B cell (primary cell): ENCODE measurements at regions not wholly inside any gene's neighbourhood (a gene's known extent, or its start where the extent isn't known, plus 50 kb on each side); places are given as distances from the start of the nearest gene placed in this dataset.

Experiments used
- ATAC-seq: fragments of 200-7000 bp; cut with Tn5 transposase; one replicate; pipeline ENCODE4 v1.10.0; 2021; ENCODE audit warnings: low read depth, mild to moderate bottlenecking, moderate number of reproducible peaks, moderate library complexity
- CTCF ChIA-PET: fragments of 350-600 bp; sonication (Branson Sonifier 250); formaldehyde crosslinking; loops from one replicate; lab custom pipeline; 2021; ENCODE audit warnings: antibody characterized with exemption, inconsistent platforms; lab: Charles Lee
- POLR2A ChIA-PET: fragments of 350-600 bp; sonication (Branson Sonifier 250); formaldehyde crosslinking; loops from one replicate; lab custom pipeline; 2021; ENCODE audit warnings: antibody characterized with exemption; lab: Charles Lee
- DNase-seq: peaks from one replicate; pipeline ENCODE4 v3.0.0; 2013
- H2AFZ ChIP-seq: 2 replicates; pipeline ENCODE4 v1.6.1; 2012; ENCODE audit warnings: mild to moderate bottlenecking, low read depth, low read length; ENCODE audit not compliant: insufficient read depth, poor library complexity, severe bottlenecking
- H3K27ac ChIP-seq, 2 donors: 1 replicate in 1 of 2; 2 replicates in 1 of 2; pipeline ENCODE4 v1.5.1; 2012 to 2013; ENCODE audit warnings: low read length in 2 of 2, mild to moderate bottlenecking in 2 of 2, moderate library complexity in 1 of 2
- H3K27me3 ChIP-seq, 4 experiments: fragments of 200-600 bp in 1 of 4; sonication (generic) in 1 of 4; replicated peaks in 1 of 4; 1 replicate in 2 of 4; 2 replicates in 2 of 4; pipeline versions ENCODE4 v1.6.1 to v1.7.0; 2013 to 2016; ENCODE audit warnings: low read length in 3 of 4, mild to moderate bottlenecking in 2 of 4, mixed read lengths in 1 of 4, moderate library complexity in 1 of 4; ENCODE audit not compliant: insufficient read depth in 4 of 4, control insufficient read depth in 3 of 4; ENCODE audit errors: control extremely low read depth in 1 of 4
- H3K36me3 ChIP-seq, 2 experiments: replicated peaks in 1 of 2; 1 replicate in 1 of 2; 2 replicates in 1 of 2; pipeline versions ENCODE4 v1.6.1 to v1.7.1; 2013; ENCODE audit warnings: low read length in 1 of 2; ENCODE audit not compliant: insufficient read depth in 2 of 2, control insufficient read depth in 1 of 2; ENCODE audit errors: control extremely low read depth in 1 of 2, extremely low read depth in 1 of 2
- H3K4me1 ChIP-seq, 2 donors: fragments of 200-600 bp in 1 of 2; sonication (generic) in 1 of 2; 1 replicate in 1 of 2; 2 replicates in 1 of 2; pipeline versions ENCODE4 v1.5.1 to v1.6.1; 2013 to 2017; ENCODE audit warnings: low read length in 2 of 2; ENCODE audit not compliant: control insufficient read depth in 2 of 2, insufficient read depth in 2 of 2
- H3K4me2 ChIP-seq: replicated peaks from 2 replicates; pipeline ENCODE3; 2012; ENCODE audit warnings: mild to moderate bottlenecking, low read depth, low read length; ENCODE audit not compliant: poor library complexity, severe bottlenecking
- H3K4me3 ChIP-seq, 5 experiments: fragments of 200-600 bp in 1 of 5; sonication (generic) in 1 of 5; 1 replicate in 3 of 5; 2 replicates in 2 of 5; pipeline versions ENCODE4 v1.5.1 to v1.7.0; 2011 to 2016; ENCODE audit warnings: low read length in 4 of 5, mild to moderate bottlenecking in 4 of 5, low read depth in 2 of 5, control low read depth in 1 of 5, moderate library complexity in 1 of 5; ENCODE audit not compliant: insufficient read depth in 1 of 5; ENCODE audit errors: control extremely low read depth in 1 of 5, extremely low read depth in 1 of 5
- H3K79me2 ChIP-seq: fragments of 200-600 bp; sonication (generic); one replicate; pipeline ENCODE4 v1.6.0; 2016; ENCODE audit warnings: low read length; ENCODE audit not compliant: control insufficient read depth, insufficient read depth
- H3K9ac ChIP-seq: fragments of 200-600 bp; sonication (generic); 2 replicates; pipeline ENCODE4 v1.6.1; 2017; ENCODE audit warnings: mild to moderate bottlenecking, low read length, moderate library complexity
- H3K9me3 ChIP-seq, 3 donors: one replicate each; pipeline versions ENCODE4 v1.6.1 to v1.7.1; 2013; ENCODE audit warnings: low read length in 2 of 3; ENCODE audit not compliant: control insufficient read depth in 2 of 3, insufficient read depth in 1 of 3; ENCODE audit errors: control extremely low read depth in 1 of 3
- H4K20me1 ChIP-seq: 2 replicates; pipeline ENCODE4 v1.6.0; 2012; ENCODE audit warnings: mild to moderate bottlenecking, low read length; ENCODE audit not compliant: insufficient read depth, control insufficient read depth, poor library complexity, severe bottlenecking
- H3K27ac Mint-ChIP-seq: one replicate; pipeline ENCODE4 v1.8.0; 2021; ENCODE audit warnings: mixed read lengths
- H3K27me3 Mint-ChIP-seq: one replicate; pipeline ENCODE4 v1.8.0; 2021; ENCODE audit warnings: mixed read lengths
- H3K4me1 Mint-ChIP-seq: one replicate; pipeline ENCODE4 v1.8.0; 2021; ENCODE audit warnings: mixed read lengths
- H3K4me3 Mint-ChIP-seq: one replicate; pipeline ENCODE4 v1.8.0; 2021; ENCODE audit warnings: mixed read lengths
- H3K9me3 Mint-ChIP-seq: one replicate; pipeline ENCODE4 v1.8.0; 2022; ENCODE audit warnings: mixed read lengths; ENCODE audit not compliant: insufficient read depth
- EZH2 ChIP-seq: IDR thresholded peaks from 2 replicates; pipeline ENCODE4 v1.6.1; 2012; ENCODE audit warnings: borderline replicate concordance, low read depth, mild to moderate bottlenecking, moderate library complexity, low read length; ENCODE audit not compliant: insufficient read depth, poor library complexity, severe bottlenecking
- WGBS: methylation state at CpG from one replicate; pipeline ENCODE4 v1.1.5; 2013; ENCODE audit warnings: missing lambda C conversion rate; ENCODE audit not compliant: insufficient coverage; 5-methylcytosine and 5-hydroxymethylcytosine counted together
- intact Hi-C: fragments of 100-400 bp; cut with micrococcal nuclease; formaldehyde crosslinking; loops from one replicate; pipeline ENCODE4 v1.10.0; 2022
- TF ChIP-seq, protein P1 (sequence below): fragments of 200-600 bp; IDR thresholded peaks from one replicate; pipeline ENCODE4 v1.8.0; 2022; ENCODE audit warnings: antibody characterized with exemption, mild to moderate bottlenecking

- ChIA-PET POLR2A (no interaction called here), CTCF (interaction anchor here (0.5 to 4.0 kb wide), 4 partner anchors 8 to 397 kb away, joined by 3 to 18 read pairs (median 4); no protein-coding TSS in a partner anchor)
- DNase-seq, result no peak
- Mint-ChIP-seq H3K4me1 (peaks cover 10% of the 10 kb centered on the region), H3K27me3 (peaks cover 10% of the 10 kb centered on the region), H3K27ac (no peak overlapping the region), H3K4me3 (no peak overlapping the region), H3K9me3 (no peaks in the 10 kb centered on the region)
- WGBS, result no CpG with 5 or more reads among the region's 7 CpGs
- TF ChIP-seq EZH2, result no peak
- TF ChIP-seq, protein P1, sequence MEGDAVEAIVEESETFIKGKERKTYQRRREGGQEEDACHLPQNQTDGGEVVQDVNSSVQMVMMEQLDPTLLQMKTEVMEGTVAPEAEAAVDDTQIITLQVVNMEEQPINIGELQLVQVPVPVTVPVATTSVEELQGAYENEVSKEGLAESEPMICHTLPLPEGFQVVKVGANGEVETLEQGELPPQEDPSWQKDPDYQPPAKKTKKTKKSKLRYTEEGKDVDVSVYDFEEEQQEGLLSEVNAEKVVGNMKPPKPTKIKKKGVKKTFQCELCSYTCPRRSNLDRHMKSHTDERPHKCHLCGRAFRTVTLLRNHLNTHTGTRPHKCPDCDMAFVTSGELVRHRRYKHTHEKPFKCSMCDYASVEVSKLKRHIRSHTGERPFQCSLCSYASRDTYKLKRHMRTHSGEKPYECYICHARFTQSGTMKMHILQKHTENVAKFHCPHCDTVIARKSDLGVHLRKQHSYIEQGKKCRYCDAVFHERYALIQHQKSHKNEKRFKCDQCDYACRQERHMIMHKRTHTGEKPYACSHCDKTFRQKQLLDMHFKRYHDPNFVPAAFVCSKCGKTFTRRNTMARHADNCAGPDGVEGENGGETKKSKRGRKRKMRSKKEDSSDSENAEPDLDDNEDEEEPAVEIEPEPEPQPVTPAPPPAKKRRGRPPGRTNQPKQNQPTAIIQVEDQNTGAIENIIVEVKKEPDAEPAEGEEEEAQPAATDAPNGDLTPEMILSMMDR, result no peak
- H3K27ac ChIP-seq, result no peak overlapping the region
- no peak overlapping the region for H3K4me3 ChIP-seq
- H3K9ac ChIP-seq, result no peak overlapping the region
- H2AFZ ChIP-seq, result peak overlapping the region; percentile 52
- H4K20me1 ChIP-seq, result no peaks in the 10 kb centered on the region
- H3K4me2 ChIP-seq, result no peak overlapping the region
- H3K9me3 ChIP-seq, result peaks cover 0 to 7% (median 0%) of the 10 kb centered on the region in 3 donors
- no peaks in the 10 kb centered on the region for H3K79me2 ChIP-seq
- no peaks in the 10 kb centered on the region for H3K36me3 ChIP-seq
- intact Hi-C loops, result no loop called here
- peaks cover 0 to 7% (median 0%) of the 10 kb centered on the region in 4 experiments for H3K27me3 ChIP-seq
- peaks cover 0 to 10% of the 10 kb centered on the region in 2 donors for H3K4me1 ChIP-seq
- no peak for ATAC-seq
Observed at GRCh38 chr13:95480131-95480545, 72.4 kb upstream of the CLDN10 start.

DNA sequence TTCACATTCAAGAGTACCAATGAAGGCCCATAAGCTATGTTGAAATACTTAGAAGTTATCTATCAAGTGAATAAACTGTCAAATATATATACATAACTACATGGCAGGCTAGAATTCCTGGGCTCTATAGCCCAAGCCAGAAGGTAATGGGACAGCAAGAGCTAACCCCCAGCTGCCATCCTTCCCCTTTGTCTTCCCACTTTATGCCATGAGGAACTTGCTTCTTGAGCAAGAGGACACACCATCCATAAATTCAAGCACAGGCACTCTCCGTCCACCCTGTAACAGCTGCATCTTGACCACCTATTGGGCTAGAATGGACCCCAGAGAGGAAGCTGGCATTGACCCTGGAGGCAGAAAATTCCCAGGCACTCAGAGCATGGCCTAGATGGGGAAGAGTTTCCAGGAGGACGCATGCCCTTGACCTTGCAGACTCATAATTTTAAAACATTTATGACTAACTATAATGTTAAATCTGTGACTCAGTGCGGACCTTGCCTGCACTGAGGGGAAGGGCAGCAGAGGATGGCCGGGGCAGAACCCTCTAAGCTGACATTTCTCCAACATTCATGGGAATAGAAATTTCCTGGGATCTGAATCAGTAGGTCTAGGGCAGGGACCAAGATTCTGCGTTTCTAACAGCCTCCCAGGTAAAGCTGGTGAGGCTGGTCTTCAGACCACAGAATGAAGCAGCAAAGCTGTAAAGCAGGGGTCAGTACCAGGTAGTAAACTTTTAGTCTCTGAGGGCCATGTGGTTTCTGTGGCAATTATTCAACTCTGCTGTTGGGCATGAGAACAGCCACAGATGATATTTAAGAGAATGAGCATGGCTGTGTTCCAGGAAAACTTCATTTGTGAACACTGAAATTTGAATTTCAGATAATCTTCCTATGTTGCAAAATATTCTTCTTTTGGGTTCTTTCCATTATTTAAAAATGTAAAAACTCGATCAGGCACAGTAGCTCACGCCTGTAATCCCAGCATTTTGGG lies 71.4 kb upstream of the CLDN10 start:
- Mint-ChIP-seq H3K4me1 (peaks cover 10% of the 10 kb centered on the region), H3K27ac (peak overlapping the region; percentile 20), H3K9me3 (no peaks in the 10 kb centered on the region), H3K4me3 (no peak overlapping the region), H3K27me3 (peaks cover 10% of the 10 kb centered on the region)
- DNase-seq (no peak), ATAC-seq (no peak)
- Histone ChIP-seq H4K20me1 (no peaks in the 10 kb centered on the region), H2AFZ (peak overlapping the region; percentile 52), H3K36me3 (no peaks in the 10 kb centered on the region), H3K27ac (no peak overlapping the region), H3K9me3 (peaks cover 0 to 7% (median 0%) of the 10 kb centered on the region in 3 donors), H3K27me3 (peaks cover 0 to 4% (median 0%) of the 10 kb centered on the region in 4 experiments), H3K4me3 (no peak overlapping the region), H3K9ac (no peak overlapping the region), H3K79me2 (no peaks in the 10 kb centered on the region), H3K4me2 (no peak overlapping the region), H3K4me1 (peaks cover 0 to 10% of the 10 kb centered on the region in 2 donors)
- WGBS, result 61% methylated on average over 4 of the region's 7 CpGs
- CTCF ChIA-PET, result interaction anchor here (0.7 to 4.0 kb wide), 6 partner anchors 9 to 353 kb away, joined by 3 to 18 read pairs (median 4); no protein-coding TSS in a partner anchor
- POLR2A ChIA-PET, result no interaction called here
- intact Hi-C loops, result no loop called here
- TF ChIP-seq, protein P1, result no peak
- no peak for TF ChIP-seq EZH2
